Retinal pigment epithelial cell (primary cell): ENCODE measurements at regions not wholly inside any gene's neighbourhood (a gene's known extent, or its start where the extent isn't known, plus 50 kb on each side); places are given as distances from the start of the nearest gene placed in this dataset.
A peak's percentile ranks its signal among the peaks of the same experiment; 100 is the strongest.

Source experiments
- DNase-seq: peaks from one replicate; pipeline ENCODE4 v3.0.0-alpha.2; 2010; ENCODE audit warnings: low read depth
- H3K4me3 ChIP-seq: 2 replicates; pipeline ENCODE4 v1.5.1; 2011; ENCODE audit warnings: mild to moderate bottlenecking, low read length, control low read depth, moderate library complexity
- CTCF ChIP-seq: conservative IDR thresholded peaks from 2 replicates; pipeline ENCODE4 v1.5.1; 2011; ENCODE audit warnings: low read depth, low read length, control low read depth, inconsistent platforms

GRCh38 chr11:96607864-96608558 is 218.2 kb downstream of the JRKL start:
- H3K4me3 ChIP-seq = no peak overlapping the region
- peak; percentile 34 for DNase-seq
- TF ChIP-seq CTCF = no peak

GRCh38 chr11:96614101-96614500 is 224.3 kb downstream of the JRKL start:
- no peak for TF ChIP-seq CTCF
- no peak overlapping the region for H3K4me3 ChIP-seq
- DNase-seq = no peak

GRCh38 chr11:96614846-96615245 is 225.0 kb downstream of the JRKL start:
- no peak overlapping the region for H3K4me3 ChIP-seq
- no peak for DNase-seq
- no peak for TF ChIP-seq CTCF

GRCh38 chr11:96620464-96621044 is 230.7 kb downstream of the JRKL start:
- no peak overlapping the region for H3K4me3 ChIP-seq
- no peak for TF ChIP-seq CTCF
- no peak for DNase-seq

GRCh38 chr11:96621161-96621560 is 231.3 kb downstream of the JRKL start:
- no peak for TF ChIP-seq CTCF
- H3K4me3 ChIP-seq = no peak overlapping the region
- no peak for DNase-seq

- no peak for DNase-seq
- no peak for TF ChIP-seq CTCF
- H3K4me3 ChIP-seq = no peak overlapping the region
Observed at GRCh38 chr11:96622026-96622634, 232.3 kb downstream of the JRKL start.

- TF ChIP-seq CTCF = no peak
- DNase-seq = no peak
- H3K4me3 ChIP-seq = no peak overlapping the region
Observed at GRCh38 chr11:96624126-96624525, 234.3 kb downstream of the JRKL start.
